Naive thymus-derived CD8-positive, alpha-beta T cell (primary cell): ENCODE measurements at regions not wholly inside any gene's neighbourhood (a gene's known extent, or its start where the extent isn't known, plus 50 kb on each side); places are given as distances from the start of the nearest gene placed in this dataset.

ENCODE experiments used
- ATAC-seq, 2 donors: fragments of 150-1000 bp; cut with Tn5 transposase in 1 of 2; sonication (Bioruptor Pico), chemical (Tn5 transposase) in 1 of 2; 1 replicate in 1 of 2; 2 replicates in 1 of 2; pipeline ENCODE4 v1.10.0; 2021; ENCODE audit warnings: mild to moderate bottlenecking in 2 of 2, moderate library complexity in 2 of 2
- POLR2A ChIA-PET: fragments of 350-600 bp; sonication (Branson Sonifier 250); formaldehyde crosslinking; loops from one replicate; lab custom pipeline; 2021; ENCODE audit warnings: antibody characterized with exemption; lab: Charles Lee
- DNase-seq, 10 donors: peaks; one replicate each; pipeline versions ENCODE4 v3.0.0 to v3.0.0-alpha.2; 2020 to 2022
- H3K27ac Mint-ChIP-seq, 10 donors: one replicate each; pipeline ENCODE4 v1.8.0; 2020 to 2022; ENCODE audit warnings: mild to moderate bottlenecking in 10 of 10, mixed read lengths in 10 of 10, moderate library complexity in 4 of 10, inconsistent platforms in 1 of 10
- H3K27me3 Mint-ChIP-seq, 5 donors: one replicate each; pipeline ENCODE4 v1.8.0; 2021 to 2022; ENCODE audit warnings: mixed read lengths in 5 of 5
- H3K36me3 Mint-ChIP-seq, 3 donors: one replicate each; pipeline ENCODE4 v1.8.0; 2020 to 2022; ENCODE audit warnings: mixed read lengths in 3 of 3, mild to moderate bottlenecking in 2 of 3, inconsistent platforms in 1 of 3
- H3K4me1 Mint-ChIP-seq, 4 donors: one replicate each; pipeline ENCODE4 v1.8.0; 2021 to 2022; ENCODE audit warnings: mixed read lengths in 4 of 4
- H3K4me3 Mint-ChIP-seq, 10 donors: one replicate each; pipeline ENCODE4 v1.8.0; 2020 to 2022; ENCODE audit warnings: mild to moderate bottlenecking in 10 of 10, mixed read lengths in 10 of 10, moderate library complexity in 6 of 10, inconsistent platforms in 1 of 10
- H3K9me3 Mint-ChIP-seq, 9 donors: one replicate each; pipeline ENCODE4 v1.8.0; 2020 to 2022; ENCODE audit warnings: mixed read lengths in 9 of 9, mild to moderate bottlenecking in 3 of 9, inconsistent platforms in 1 of 9, moderate library complexity in 1 of 9

DNA sequence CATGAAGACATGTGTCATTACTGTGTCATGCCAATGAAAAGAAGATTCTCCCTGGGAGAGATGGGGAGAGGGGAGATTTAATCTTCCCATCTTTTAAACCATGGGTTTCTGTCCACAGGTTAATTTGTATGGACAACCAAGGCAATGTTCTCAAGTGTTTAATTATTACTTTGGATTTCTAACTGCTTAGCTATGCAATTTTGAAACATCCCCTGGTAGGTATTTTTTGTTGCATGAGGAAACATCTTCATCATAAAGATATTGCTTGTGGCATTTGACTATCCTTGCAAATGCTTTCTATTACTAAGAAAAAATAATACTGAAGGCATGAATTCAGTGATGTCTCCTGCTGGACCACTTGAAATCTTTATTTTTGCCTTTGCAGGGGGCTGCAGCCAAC, 326.6 kb upstream of the TPM1 start:
- H3K4me1 Mint-ChIP-seq = no peaks in the 10 kb centered on the region
- ATAC-seq (no peak), DNase-seq (no peak)
- POLR2A ChIA-PET = no interaction called here
- H3K4me3 Mint-ChIP-seq = no peak overlapping the region
- no peaks in the 10 kb centered on the region for H3K9me3 Mint-ChIP-seq
- no peaks in the 10 kb centered on the region for H3K27me3 Mint-ChIP-seq
- no peaks in the 10 kb centered on the region for H3K36me3 Mint-ChIP-seq
- no peak overlapping the region for H3K27ac Mint-ChIP-seq

DNA sequence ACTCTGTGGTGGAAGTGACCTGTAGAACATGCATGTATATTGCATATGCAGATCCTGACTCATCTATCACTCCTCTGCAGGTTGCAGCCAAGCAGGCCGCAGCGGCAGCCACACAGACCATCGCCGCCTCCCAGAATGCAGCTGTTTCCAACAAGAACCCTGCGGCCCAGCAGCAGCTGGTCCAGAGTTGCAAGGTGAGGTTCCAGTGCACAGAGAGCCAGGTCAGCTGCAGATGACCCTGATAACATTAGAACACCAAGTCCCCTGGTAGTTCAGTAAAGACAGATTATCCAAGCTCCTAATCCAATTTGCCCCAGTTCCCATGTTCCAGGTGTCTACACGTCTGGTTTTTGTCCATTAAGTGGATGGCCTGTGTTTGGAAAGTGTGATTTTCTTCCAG, 325.1 kb upstream of the TPM1 start:
- Mint-ChIP-seq H3K9me3 (no peaks in the 10 kb centered on the region), H3K27me3 (no peaks in the 10 kb centered on the region), H3K4me3 (no peak overlapping the region), H3K36me3 (no peaks in the 10 kb centered on the region), H3K4me1 (no peaks in the 10 kb centered on the region), H3K27ac (no peak overlapping the region)
- POLR2A ChIA-PET = no interaction called here
- DNase-seq (no peak), ATAC-seq (no peak)

DNA sequence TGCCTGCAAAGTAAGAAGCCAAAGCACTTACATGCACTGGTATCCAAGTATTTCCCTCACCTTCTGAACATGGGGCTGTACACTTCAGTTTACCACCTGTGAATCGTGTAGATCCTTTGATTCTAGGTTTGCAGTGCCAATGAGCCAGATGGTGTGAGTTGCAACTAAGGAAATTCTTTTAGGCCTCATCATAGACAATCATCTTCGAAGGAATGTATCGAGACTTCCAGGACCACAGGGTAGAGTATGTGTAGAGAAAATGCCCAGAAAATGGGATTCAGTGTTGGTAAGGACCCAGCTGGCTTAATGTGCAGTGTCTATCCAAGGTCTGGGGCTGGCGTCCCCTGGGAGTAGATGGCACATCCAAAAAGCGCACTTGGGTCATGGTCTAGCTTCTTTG, 323.2 kb upstream of the TPM1 start:
- no peaks in the 10 kb centered on the region for H3K9me3 Mint-ChIP-seq
- no peaks in the 10 kb centered on the region for H3K36me3 Mint-ChIP-seq
- H3K27me3 Mint-ChIP-seq = no peaks in the 10 kb centered on the region
- no peak overlapping the region for H3K4me3 Mint-ChIP-seq
- POLR2A ChIA-PET = no interaction called here
- ATAC-seq (no peak), DNase-seq (no peak)
- H3K4me1 Mint-ChIP-seq = no peaks in the 10 kb centered on the region
- no peak overlapping the region for H3K27ac Mint-ChIP-seq

DNA sequence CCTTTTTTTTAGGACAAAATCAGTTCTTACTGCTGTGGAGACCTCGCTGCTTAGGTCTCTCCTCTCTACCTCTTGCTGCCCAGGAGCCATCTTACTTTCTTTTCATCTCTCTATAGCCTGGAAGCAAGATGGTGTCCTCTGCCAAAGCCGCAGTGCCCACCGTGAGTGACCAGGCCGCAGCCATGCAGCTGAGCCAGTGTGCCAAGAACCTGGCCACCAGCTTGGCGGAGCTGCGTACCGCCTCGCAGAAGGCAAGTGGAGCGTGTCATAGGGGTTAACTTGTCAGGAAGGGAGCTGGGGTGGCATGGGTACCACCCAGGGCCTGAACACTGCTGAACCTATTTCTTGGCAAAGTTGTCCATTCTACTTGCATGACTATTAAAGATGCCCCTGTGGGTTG, 320.3 kb upstream of the TPM1 start:
- ATAC-seq (no peak), DNase-seq (no peak)
- H3K4me3 Mint-ChIP-seq = no peak overlapping the region
- H3K27ac Mint-ChIP-seq = no peak overlapping the region
- POLR2A ChIA-PET = no interaction called here
- no peaks in the 10 kb centered on the region for H3K27me3 Mint-ChIP-seq
- no peaks in the 10 kb centered on the region for H3K9me3 Mint-ChIP-seq
- H3K4me1 Mint-ChIP-seq = no peaks in the 10 kb centered on the region
- no peaks in the 10 kb centered on the region for H3K36me3 Mint-ChIP-seq

DNA sequence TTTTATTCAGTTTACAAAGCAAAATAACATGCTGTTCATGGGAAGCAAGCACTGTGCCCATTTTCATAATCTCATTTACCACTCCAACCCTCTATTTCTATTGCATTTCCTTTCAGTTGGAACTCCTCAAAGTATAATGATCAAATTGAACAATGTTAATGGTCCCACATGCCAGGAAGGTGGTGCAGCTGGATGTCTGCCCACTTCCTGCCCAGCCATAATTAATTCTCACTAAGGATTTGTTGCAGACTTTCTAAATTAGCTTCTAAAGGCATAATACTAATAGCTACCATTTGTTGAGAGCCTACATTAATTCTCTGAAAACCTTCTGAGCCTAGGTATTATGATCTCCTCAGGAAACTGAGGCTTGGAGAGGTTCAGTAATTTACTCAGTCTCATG, 316.1 kb upstream of the TPM1 start:
- ATAC-seq = no peak
- Mint-ChIP-seq H3K27me3 (peaks cover 0 to 5% (median 0%) of the 10 kb centered on the region in 5 donors), H3K27ac (no peak overlapping the region), H3K4me3 (no peak overlapping the region), H3K4me1 (no peaks in the 10 kb centered on the region), H3K36me3 (peaks cover 0 to 5% (median 3%) of the 10 kb centered on the region in 3 donors), H3K9me3 (peaks cover 0 to 5% (median 0%) of the 10 kb centered on the region in 9 donors)
- POLR2A ChIA-PET = no interaction called here
- no peak for DNase-seq

DNA sequence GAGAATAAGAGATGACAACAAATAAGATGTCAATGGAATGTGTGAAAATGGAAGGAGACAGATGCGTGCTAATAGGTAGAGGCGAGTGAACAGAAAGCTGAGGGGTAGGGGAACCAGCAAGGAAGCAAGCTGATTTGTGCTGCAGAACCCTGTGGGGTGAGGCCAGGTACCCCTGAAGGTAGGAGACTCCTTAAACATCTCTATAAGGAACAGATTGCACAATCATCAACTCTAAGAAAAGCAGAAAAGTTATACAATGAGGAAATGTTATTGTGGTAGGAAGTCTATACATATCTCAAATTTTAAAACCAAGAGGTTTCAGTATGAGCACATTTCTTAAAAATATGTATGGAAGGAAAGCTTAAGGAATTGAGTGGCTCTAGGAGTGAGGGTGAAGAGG, 315.0 kb upstream of the TPM1 start:
- POLR2A ChIA-PET = no interaction called here
- Mint-ChIP-seq H3K27me3 (peaks cover 3 to 10% (median 8%) of the 10 kb centered on the region in 5 donors), H3K27ac (no peak overlapping the region)

DNA sequence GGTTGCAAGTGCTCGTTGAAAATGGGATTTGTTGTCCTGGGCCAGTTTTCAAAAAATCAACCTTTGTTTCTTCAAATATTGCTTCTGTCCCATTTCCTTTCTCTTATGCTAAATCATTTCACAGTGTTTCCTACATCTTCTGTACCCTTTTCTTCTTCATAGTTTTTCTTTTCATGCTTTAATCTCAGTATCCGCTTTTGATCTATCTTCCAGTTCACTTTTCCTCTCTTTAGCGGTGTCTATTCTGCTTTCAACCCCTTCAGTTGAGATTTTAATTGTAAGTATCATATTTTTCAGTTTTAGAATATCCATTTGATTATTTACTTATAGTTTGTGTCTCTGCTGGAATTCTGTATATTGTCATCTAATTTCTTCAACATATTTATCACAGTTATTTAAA, 311.7 kb upstream of the TPM1 start:
- Mint-ChIP-seq H3K4me3 (no peak overlapping the region), H3K27ac (no peak overlapping the region), H3K27me3 (peaks cover 4 to 18% (median 16%) of the 10 kb centered on the region in 5 donors), H3K4me1 (no peaks in the 10 kb centered on the region), H3K9me3 (peaks cover 0 to 5% (median 0%) of the 10 kb centered on the region in 9 donors), H3K36me3 (peaks cover 0 to 5% (median 3%) of the 10 kb centered on the region in 3 donors)
- ATAC-seq = no peak
- POLR2A ChIA-PET = no interaction called here
- DNase-seq = no peak

More for the DNA sequence above, 315.0 kb upstream of the TPM1 start:
- ATAC-seq = no peak
- no peak for DNase-seq
- peaks cover 0 to 5% (median 3%) of the 10 kb centered on the region in 3 donors for H3K36me3 Mint-ChIP-seq
- H3K4me1 Mint-ChIP-seq = no peaks in the 10 kb centered on the region
- peaks cover 0 to 5% (median 0%) of the 10 kb centered on the region in 9 donors for H3K9me3 Mint-ChIP-seq
- no peak overlapping the region for H3K4me3 Mint-ChIP-seq

DNA sequence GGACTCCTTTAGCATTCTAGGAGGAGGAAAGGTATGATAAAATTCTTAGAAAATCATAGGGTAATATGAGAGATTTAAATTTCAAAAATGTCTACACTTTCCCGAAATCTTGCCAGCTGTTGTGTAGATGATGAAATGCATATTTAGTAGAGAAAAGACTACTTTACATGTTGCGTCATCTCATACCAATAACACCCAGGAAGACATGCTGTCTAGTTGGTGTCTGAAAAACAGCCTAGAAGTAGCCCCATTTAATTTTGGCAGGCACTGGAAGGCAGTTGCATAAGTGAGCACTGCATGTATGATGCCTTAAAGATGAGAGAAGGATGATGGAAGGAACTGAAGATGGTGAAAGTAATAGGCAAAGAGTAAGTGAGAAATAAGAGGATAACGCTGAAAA, 310.5 kb upstream of the TPM1 start:
- ATAC-seq = no peak
- H3K9me3 Mint-ChIP-seq = peaks cover 0 to 5% (median 0%) of the 10 kb centered on the region in 9 donors

DNA sequence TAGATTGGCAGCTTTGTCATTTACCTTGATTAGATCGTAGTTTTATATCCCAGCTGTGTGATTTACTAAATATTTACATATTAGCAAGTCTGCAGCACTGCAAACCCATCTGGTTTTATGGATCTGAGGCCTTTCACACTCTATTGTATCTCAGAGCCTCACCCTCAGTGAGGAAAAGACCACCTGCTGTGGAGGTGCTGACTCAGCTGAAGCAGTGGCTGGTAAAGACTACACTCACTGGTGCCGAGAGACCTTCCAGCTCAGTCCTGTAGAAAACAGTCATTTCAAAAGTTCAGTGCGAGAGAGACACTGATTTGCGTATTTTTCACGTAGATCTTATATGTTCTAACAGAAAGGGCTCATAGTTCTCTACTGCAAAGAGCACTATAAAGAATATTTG, 307.8 kb upstream of the TPM1 start:
- DNase-seq = no peak
- no peak for ATAC-seq
- H3K4me3 Mint-ChIP-seq = no peak overlapping the region
- peaks cover 0 to 5% (median 0%) of the 10 kb centered on the region in 9 donors for H3K9me3 Mint-ChIP-seq
- peaks cover 0 to 5% (median 3%) of the 10 kb centered on the region in 3 donors for H3K36me3 Mint-ChIP-seq
- POLR2A ChIA-PET = no interaction called here
- H3K27ac Mint-ChIP-seq = no peak overlapping the region
- H3K27me3 Mint-ChIP-seq = peaks cover 4 to 18% (median 16%) of the 10 kb centered on the region in 5 donors
- no peaks in the 10 kb centered on the region for H3K4me1 Mint-ChIP-seq

More for the DNA sequence above, 310.5 kb upstream of the TPM1 start:
- Mint-ChIP-seq H3K27ac (no peak overlapping the region), H3K4me1 (no peaks in the 10 kb centered on the region), H3K27me3 (peaks cover 4 to 18% (median 16%) of the 10 kb centered on the region in 5 donors), H3K4me3 (no peak overlapping the region), H3K36me3 (peaks cover 0 to 5% (median 3%) of the 10 kb centered on the region in 3 donors)
- DNase-seq = no peak
- POLR2A ChIA-PET = no interaction called here

DNA sequence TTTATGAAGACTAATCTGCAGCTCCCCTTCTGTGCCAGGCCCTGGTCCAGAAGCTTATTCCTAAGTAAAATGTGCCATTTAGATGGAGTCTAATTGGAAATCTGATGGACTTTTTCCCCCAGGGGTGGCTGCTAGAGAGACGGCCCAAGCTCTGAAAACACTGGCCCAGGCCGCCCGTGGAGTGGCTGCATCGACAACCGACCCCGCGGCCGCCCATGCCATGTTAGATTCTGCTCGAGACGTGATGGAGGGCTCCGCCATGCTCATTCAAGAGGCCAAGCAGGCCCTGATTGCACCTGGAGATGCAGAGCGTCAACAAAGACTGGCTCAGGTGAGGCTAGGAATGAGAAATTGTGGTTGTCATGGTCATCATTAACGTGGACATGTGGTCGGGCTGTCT, 305.8 kb upstream of the TPM1 start:
- no peak overlapping the region for H3K4me3 Mint-ChIP-seq
- POLR2A ChIA-PET = no interaction called here
- no peaks in the 10 kb centered on the region for H3K36me3 Mint-ChIP-seq
- no peak overlapping the region for H3K27ac Mint-ChIP-seq
- DNase-seq = no peak
- no peaks in the 10 kb centered on the region for H3K9me3 Mint-ChIP-seq
- H3K4me1 Mint-ChIP-seq = peaks cover 0 to under 1% (median 0%) of the 10 kb centered on the region in 4 donors
- H3K27me3 Mint-ChIP-seq = peaks cover 4 to 17% (median 11%) of the 10 kb centered on the region in 5 donors
- no peak for ATAC-seq

DNA sequence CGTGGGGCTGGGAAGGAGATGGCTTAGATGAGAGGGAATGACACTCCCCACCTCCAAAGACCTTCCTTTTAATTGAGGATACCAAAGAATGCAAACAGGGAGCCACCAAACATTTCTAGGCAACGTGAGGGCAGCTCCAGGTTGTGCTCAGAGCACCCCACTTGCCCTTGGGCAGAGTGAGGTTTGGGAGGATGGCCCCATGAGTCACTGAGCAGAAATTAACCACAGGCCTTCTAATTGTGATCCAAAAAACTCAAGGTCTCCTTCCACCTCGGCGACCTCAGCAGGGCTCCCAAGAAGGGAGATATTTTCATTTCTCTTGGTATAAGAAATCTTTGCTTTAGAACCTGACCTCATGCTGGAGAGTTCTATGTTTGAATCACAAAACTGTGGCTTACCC, 305.0 kb upstream of the TPM1 start:
- peaks cover 0 to 8% (median 4%) of the 10 kb centered on the region in 4 donors for H3K4me1 Mint-ChIP-seq
- H3K4me3 Mint-ChIP-seq = no peak overlapping the region
- no peak for ATAC-seq
- POLR2A ChIA-PET = no interaction called here
- no peak for DNase-seq
- no peaks in the 10 kb centered on the region for H3K9me3 Mint-ChIP-seq
- no peaks in the 10 kb centered on the region for H3K36me3 Mint-ChIP-seq
- H3K27ac Mint-ChIP-seq = no peak overlapping the region
- H3K27me3 Mint-ChIP-seq = peaks cover 1 to 10% (median 5%) of the 10 kb centered on the region in 5 donors

DNA sequence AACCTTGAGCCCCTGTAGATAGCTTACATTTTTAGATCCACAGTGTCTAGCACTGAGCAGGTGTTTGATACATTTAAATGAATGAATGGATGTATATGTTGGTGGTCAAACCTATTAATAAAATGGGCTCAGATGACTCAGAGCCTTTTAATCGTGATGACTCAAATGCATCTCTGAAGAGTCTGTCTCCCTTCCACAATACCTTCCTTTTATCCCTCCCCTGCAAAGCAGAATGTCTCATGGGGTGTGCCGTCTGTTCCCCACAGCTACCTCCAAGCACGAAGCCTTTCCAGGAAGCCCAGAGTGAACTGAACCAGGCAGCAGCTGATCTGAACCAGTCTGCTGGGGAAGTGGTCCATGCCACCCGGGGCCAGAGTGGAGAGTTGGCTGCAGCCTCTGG, 303.5 kb upstream of the TPM1 start:
- Mint-ChIP-seq H3K4me1 (peaks cover 0 to 10% (median 7%) of the 10 kb centered on the region in 4 donors), H3K36me3 (no peaks in the 10 kb centered on the region), H3K4me3 (no peak overlapping the region), H3K27ac (no peak overlapping the region), H3K9me3 (no peaks in the 10 kb centered on the region), H3K27me3 (peaks cover 0 to 3% (median 0%) of the 10 kb centered on the region in 5 donors)
- POLR2A ChIA-PET = no interaction called here
- DNase-seq = no peak
- ATAC-seq = no peak

DNA sequence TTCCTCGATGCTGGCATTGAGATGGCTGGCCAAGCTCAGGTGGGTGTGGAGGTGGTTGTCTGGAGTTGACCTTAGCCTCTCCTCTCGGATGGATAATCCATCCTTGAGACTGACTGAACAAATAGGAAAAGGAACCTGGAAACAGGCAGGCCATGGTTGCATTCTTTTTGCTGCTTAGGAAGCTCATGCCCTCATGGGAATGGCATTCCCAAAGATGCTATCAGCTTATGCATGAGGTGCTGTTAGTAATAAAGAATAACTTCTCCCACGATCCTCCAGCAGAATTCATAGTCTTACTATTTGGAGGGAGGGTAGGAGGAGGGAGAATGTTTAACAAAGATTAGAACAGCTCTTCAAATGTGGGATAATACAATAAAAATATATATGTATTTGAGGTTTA, 303.0 kb upstream of the TPM1 start:
- H3K27ac Mint-ChIP-seq = no peak overlapping the region
- H3K4me3 Mint-ChIP-seq = no peak overlapping the region
- ATAC-seq = no peak
- H3K4me1 Mint-ChIP-seq = peaks cover 0 to 10% (median 7%) of the 10 kb centered on the region in 4 donors
- peaks cover 0 to 2% (median 0%) of the 10 kb centered on the region in 5 donors for H3K27me3 Mint-ChIP-seq
- POLR2A ChIA-PET = interaction anchor here (0.6 kb wide), 1 partner anchor 41 kb away, joined by 3 read pairs; no protein-coding TSS in a partner anchor
- no peak for DNase-seq
- no peaks in the 10 kb centered on the region for H3K36me3 Mint-ChIP-seq
- no peaks in the 10 kb centered on the region for H3K9me3 Mint-ChIP-seq
